NCI-H2107 (cell line): ENCODE measurements at regions not wholly inside any gene's neighbourhood (a gene's known extent, or its start where the extent isn't known, plus 50 kb on each side); places are given as distances from the start of the nearest gene placed in this dataset.

Source experiments
- DNase-seq: peaks from one replicate; lab custom pipeline; 2025; lab: John Stamatoyannopoulos, UW

- no peak for DNase-seq
Measured at GRCh38 chr15:93482731-93483130, 393.7 kb upstream of the RGMA start.

GRCh38 chr15:93479715-93480114, 390.7 kb upstream of the RGMA start:
- DNase-seq = no peak

DNA sequence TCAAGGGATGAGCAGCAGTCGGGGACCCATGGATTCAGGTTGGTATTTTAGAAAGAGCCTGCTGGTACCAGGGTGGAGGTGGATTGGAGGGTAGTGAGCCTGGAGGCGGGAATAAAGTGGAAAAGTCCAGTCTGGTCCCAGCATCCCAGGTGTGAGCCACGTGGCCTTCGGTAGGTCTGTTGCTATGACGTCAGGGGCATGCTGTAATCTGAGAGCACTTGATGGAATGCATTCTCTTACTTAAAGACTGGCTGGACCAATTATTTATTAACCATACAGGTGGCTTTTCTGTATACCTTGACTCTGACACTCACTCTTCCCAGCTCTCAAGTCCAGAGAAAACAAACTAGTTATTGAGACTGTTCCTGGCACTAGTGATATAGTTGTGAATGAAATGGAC, 389.9 kb upstream of the RGMA start:
- DNase-seq = no peak

DNA sequence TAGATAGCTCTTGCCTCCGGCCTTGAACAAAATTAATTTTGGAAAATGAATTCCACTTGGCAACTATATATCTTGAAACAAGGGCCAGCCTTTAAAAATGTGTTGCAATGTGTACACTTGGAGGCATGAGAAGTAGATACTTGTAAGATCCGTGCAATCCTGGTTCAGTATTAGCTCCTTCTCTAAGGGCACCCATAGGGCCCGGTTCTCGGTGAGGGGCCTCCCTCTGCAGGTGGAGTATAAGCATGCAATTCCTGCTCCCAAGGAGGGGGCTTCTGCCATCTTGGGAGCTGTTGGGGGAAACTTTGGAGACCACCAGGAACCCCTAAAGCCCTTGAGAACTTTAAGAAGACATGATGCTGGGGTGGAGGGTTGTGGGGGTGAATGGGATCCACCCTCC, 388.7 kb upstream of the RGMA start:
- DNase-seq = no peak

GRCh38 chr15:93477188-93477587, 388.2 kb upstream of the RGMA start:
- DNase-seq = no peak

DNA sequence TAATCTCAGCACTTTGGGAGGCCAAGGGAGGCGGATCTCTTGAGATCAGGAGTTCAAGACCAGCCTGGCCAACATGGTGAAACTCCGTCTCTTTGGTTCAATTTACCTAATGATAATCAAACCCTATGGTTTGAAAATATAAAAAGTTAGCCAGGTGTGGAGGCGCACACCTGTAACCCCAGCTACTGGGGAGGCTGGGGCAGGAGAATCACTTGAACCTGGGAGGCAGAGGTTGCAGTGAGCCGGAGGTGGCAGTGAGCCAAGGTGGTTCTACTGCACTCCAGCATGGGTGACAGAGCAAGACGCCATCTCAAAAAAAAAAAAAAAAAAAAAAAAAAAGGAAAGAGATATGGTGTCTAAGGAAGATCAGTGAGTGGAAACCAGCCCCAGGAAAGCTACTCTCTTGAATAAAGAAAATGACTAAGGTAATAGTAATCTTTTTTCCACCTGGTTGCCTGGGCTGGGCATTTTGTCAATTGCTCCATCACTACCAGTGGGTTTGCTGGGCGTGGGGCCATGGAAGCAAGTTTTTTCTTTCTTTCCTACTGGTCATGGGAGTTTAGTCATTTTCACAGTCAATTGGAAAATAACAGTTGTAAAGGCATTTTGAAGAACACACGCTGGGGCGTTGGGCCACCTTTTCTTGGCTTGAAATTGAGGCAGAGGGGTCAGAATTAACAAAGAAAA, 387.6 kb upstream of the RGMA start:
- no peak for DNase-seq

DNA sequence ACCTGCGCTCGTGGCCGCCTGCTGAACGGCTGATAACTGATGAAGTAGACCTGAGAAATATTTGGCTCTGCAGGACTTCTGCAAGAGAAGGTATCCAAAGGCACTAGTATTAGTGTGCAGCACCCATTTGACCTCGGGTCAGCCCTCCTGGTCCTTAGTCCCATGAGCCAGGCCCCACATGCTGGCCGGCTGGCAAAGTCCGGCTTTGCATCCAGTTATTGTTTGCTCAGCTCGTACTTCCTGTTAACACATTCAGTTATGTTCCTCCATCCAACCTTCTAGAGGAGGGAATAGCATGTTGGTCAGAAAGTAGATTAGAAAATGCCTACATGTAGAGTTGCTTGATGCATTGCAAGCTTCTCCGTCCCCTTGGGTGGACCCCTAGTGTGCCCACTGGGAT, 385.7 kb upstream of the RGMA start:
- DNase-seq = no peak

DNA sequence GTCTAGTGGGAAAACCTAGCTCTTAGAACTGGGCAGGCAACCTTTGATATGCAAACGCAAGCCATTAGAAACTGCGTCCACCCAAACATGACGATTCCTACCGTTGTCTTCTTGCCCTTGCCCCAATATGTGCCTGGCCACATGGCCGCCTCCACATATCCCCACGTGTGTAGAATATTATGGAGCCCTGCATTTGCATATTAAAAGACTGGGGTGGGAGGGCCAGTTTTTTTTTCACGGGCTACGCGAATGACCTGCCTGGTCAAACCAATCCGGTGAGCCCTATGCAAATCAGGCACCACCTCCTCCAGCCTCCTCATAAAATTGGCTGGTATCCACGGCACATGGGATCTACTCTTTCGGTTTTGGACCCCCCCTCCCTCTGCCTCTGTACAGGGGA, 381.0 kb upstream of the RGMA start:
- DNase-seq = no peak

GRCh38 chr15:93467337-93467736, 378.3 kb upstream of the RGMA start:
- DNase-seq = no peak

GRCh38 chr15:93466380-93466779, 377.4 kb upstream of the RGMA start:
- no peak for DNase-seq

DNA sequence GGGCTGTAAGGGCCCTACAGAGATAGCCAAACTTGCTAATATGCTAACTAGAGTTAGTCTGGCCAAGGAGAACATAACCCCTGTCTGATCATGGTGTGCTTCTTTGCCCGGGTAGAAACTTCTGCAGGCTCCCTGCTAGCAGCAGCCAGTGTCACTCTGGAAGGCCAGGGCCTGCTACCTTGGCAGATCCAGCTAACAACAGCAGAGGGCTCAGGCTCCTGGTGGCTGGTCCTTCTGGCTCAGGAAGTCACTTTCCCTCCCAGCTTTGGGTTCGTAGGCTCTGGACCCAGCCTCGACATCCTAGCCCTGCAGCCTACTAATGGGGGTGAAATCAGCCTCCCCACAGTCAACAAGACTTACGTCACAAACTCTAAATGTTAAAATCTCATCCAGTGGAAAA, 373.7 kb upstream of the RGMA start:
- DNase-seq = no peak

DNA sequence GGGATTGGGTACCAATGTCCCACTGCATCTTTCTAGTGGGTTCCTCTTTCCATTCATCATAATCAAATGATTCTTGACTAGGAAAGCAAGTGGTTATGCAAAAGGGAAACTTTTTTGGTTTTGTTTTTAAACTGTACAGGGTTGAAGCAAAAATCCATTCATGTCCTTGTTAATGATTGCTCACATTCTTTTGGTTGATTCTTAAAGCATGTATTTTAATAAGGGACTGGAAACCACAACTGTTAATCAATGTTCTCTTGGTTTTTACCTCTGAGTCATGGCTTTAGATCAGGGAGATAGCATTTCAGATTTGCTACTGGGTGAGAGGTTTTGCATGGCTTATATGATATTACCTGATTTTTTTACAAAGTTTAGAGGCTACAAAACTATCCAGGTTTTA, 371.7 kb upstream of the RGMA start:
- no peak for DNase-seq

DNA sequence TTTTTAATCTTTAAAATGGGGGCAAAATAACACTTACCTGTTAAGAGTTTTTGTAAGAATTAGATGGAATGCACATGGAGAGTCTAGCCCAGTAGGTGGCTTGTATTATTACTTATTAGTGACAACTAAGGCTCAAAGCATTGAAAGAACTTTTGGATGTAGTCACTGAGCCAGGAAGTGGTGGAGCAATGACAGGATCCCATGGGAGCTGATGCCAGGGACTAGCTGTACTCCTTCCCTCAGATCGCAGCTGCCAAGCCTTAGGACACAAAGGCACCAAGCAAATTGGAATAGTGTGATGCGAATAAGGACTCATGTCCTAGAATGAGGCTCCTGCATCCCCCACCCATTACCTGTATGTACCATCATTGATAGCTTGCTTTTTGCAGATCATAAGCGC, 370.4 kb upstream of the RGMA start:
- no peak for DNase-seq

- DNase-seq = no peak
Measured at GRCh38 chr15:93458597-93458996, 369.6 kb upstream of the RGMA start.

GRCh38 chr15:93454788-93455187, 365.8 kb upstream of the RGMA start:
- DNase-seq = no peak

- DNase-seq = no peak
Measured at GRCh38 chr15:93452537-93453211, 363.7 kb upstream of the RGMA start.

DNA sequence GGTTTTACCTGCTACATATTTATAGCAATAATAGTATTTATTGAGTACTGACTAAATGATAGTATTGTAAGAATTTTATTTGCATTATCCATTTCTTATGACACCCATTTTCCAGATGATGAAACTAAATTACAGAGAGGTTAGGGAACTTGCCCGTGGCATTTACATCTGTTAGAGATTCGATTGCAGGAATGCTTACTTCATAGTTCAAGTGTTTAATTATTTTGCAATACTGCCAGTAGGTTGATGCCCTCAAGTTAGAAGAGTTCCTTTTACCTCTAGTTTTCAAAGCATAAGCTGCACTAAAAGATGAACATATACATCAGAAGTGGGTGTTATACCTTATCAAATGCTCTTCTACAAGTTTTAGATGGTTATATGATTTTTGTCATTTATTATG, 362.8 kb upstream of the RGMA start:
- DNase-seq = no peak

- no peak for DNase-seq
Measured at GRCh38 chr15:93451265-93451664, 362.3 kb upstream of the RGMA start.

DNA sequence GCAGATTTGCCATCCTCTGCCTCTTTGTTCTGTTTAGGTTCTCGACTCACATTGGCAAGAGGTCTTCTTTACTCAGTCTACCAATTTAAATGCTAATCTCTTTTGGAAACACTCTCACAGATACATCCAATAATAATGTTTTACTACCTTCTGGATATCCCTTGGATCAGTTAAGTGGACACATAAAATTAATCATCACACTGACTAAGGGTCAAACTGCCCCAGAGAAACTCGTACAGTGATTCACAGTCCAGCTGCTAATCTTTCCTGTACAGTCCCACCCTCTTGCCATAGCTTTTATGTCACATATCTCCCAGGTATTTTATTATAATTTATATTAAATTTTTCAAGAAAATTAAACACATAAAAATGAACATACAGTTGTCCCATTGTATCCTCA, 360.8 kb upstream of the RGMA start:
- no peak for DNase-seq

- DNase-seq = no peak
Measured at GRCh38 chr15:93438310-93438709, 349.3 kb upstream of the RGMA start.

- DNase-seq = no peak
Measured at GRCh38 chr15:93432474-93432873, 343.5 kb upstream of the RGMA start.

GRCh38 chr15:93428807-93429351, 339.9 kb upstream of the RGMA start:
- DNase-seq = no peak

- DNase-seq = no peak
Measured at GRCh38 chr15:93428150-93428549, 339.1 kb upstream of the RGMA start.

- DNase-seq = no peak
Measured at GRCh38 chr15:93424131-93424530, 335.1 kb upstream of the RGMA start.
